ENCODE measurements at regions not wholly inside any gene's neighbourhood (a gene's known extent, or its start where the extent isn't known, plus 50 kb on each side); places are given as distances from the start of the nearest gene placed in this dataset.
"Not testable (repeated sequence)": the region's sequence is repeated elsewhere in the genome, so short reads cannot be mapped to it uniquely, and the experiment has no call there.

GRCh38 chr15:79164043-79164442 is 73.5 kb upstream of the RASGRF1 start:
- DNase-seq, result no peak
- no peak for ATAC-seq
- intact Hi-C loops (cut with DNase I, micrococcal nuclease), result no loop called here

DNA sequence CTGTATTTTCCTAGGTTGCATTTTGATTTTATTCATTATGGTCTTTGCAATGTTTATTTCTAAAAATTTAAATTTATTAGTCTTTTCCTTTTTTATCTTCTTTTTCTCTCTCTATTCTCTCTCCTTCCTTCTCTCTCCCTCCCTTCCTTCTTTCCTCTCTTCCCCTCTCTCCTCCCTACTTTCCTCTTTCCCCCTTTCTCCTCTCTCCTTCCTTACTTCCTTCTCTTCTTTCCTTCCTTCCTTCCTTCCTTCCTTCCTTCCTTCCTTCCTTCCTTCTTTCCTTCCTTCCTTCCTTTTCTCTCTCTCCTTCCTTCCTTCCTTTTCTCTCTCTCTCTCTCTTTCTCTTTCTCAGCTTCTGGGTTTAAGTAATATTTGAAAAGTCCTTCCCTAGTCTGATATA is 72.8 kb upstream of the RASGRF1 start:
- no peak for ATAC-seq
- no peak for DNase-seq
- intact Hi-C loops (cut with DNase I, micrococcal nuclease), result no loop called here

GRCh38 chr15:79161837-79162508 is 71.4 kb upstream of the RASGRF1 start:
- ATAC-seq (no peak), DNase-seq (no peak)
- intact Hi-C loops (cut with DNase I, micrococcal nuclease), result no loop called here

- intact Hi-C loops (cut with DNase I, micrococcal nuclease), result no loop called here
- ATAC-seq (no peak), DNase-seq (no peak)
These were observed 69.6 kb upstream of the RASGRF1 start for GRCh38 chr15:79160211-79160610.

- intact Hi-C loops (cut with DNase I, micrococcal nuclease), result no loop called here
- ATAC-seq, result no peak
These were observed 67.3 kb upstream of the RASGRF1 start for GRCh38 chr15:79157631-79158592.

DNA sequence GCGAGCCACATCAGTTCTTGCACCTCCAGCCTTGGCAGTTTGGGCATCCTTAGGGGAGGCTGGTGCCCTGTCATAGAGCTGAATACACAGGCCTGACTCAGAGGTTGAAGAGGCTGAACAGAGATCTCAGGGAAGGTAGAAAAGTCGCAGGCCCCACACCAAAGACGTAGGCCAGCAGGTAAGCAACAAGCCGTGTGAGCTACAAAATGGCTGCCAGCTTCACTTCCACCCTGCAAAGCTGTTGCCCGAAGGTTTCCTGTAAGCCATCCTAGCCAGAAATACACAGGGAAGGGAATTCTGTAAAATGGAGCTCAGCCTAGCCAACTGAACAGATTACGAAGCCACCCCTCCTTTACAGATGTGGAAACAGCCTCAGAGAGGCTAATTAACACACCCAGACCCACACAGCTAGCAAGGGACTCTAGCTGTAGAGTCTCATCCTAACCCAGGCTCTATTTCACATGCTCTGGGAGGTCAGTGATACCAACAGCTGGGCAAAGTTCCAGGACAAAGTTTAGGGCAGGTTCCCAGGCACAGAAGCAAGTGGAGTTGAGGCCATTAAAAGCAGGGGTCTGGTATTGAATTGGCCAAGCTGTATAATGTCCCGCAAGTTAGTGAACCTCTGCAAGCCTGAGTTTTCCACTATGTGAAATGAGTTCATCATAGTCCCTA is 66.3 kb upstream of the RASGRF1 start:
- ATAC-seq, result no peak
- intact Hi-C loops (cut with DNase I, micrococcal nuclease), result no loop called here
- DNase-seq, result no peak

More at GRCh38 chr15:79157631-79158592, 67.3 kb upstream of the RASGRF1 start:
- no peak for DNase-seq

DNA sequence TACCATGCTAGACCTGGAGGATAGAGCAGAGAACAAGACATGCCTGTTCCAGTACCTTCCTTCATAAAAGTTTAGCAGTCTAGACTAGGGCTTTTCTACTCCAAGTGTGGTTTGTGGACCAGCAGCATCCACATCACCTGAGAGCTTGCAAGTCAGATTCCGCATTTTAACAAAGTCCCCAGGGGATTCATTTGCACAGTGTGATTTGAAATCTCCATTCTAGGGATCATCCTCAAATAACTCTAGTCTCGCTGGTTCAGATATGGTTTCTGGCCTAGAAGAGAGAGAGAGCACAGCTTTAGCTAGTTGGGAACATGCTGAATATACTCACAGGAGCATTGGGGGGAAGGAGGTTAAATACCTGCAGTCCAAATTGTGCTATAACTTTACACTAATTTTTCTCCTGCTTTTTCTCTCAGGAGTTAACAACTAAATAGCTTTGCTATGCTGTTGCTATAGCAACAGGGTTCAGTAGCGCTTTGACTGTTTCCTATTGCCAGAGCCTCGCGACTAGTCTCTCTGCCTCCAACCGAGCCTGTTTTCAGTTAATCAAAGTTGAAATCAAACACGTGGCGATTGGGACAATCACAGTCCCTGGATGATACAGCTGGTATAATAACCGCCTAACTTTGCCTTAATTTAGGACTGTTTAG is 64.0 kb upstream of the RASGRF1 start:
- ATAC-seq, result no peak
- DNase-seq, result no peak
- intact Hi-C loops (cut with DNase I, micrococcal nuclease), result no loop called here

GRCh38 chr15:79144290-79144689 is 53.7 kb upstream of the RASGRF1 start:
- ATAC-seq; intact Hi-C loops (cut with DNase I, micrococcal nuclease); DNase-seq: not testable (repeated sequence)

DNA sequence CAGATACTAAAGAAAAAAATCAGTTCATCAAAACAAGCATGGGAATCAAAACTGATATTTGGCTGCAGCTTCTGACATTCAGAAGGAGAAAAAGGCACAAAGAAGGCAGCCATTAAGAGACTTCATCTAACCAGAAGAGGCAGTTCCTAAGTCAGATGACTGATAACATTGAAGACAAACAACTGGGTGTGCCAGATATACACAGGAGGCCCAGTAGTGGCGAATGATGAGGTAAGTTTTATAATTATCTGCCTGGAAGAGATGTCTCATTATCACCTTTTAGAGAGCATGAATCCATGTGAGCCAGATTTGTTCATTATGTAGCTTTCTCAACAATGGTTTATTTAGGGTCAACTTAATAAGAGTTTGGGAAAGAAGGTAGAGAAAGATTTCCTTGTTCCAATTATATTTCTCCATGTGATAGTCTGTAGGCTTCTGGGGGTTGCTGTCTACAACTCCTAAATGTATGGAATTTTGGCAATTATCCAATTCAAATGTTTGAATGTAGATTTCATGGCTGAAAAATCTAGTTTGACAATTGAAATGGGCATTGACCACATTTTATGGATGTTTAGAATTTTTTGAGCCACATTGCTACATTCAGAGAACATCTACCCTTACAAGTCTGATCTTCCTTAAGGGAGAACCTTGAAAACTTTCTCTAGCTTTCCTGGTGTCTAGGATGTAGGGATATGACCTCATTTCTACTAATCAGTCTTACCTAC is 50.4 kb upstream of the RASGRF1 start:
- intact Hi-C loops (cut with DNase I, micrococcal nuclease), result no loop called here
- no peak for DNase-seq
- no peak for ATAC-seq

Small RNAs in the stretch of these regions (microRNA-seq; reads per million reads assigned to microRNA genes)
- gene MIR184, result 2.7 reads per million in 2 donors
